Neural cell (in vitro differentiated cells): ENCODE measurements at regions not wholly inside any gene's neighbourhood (a gene's known extent, or its start where the extent isn't known, plus 50 kb on each side); places are given as distances from the start of the nearest gene placed in this dataset.

Experiments used
- EP300 ChIP-seq: fragments of 450-650 bp; conservative IDR thresholded peaks from 2 replicates; pipeline ENCODE4 v1.6.1; 2014; ENCODE audit warnings: antibody characterized with exemption, mild to moderate bottlenecking, moderate library complexity; ENCODE audit not compliant: poor library complexity, severe bottlenecking
- EZH2 ChIP-seq: fragments of 200-600, 300-800 bp; shearing (Covaris generic), sonication (generic); IDR thresholded peaks from 2 replicates; pipeline ENCODE4 v1.6.1; 2014; ENCODE audit warnings: antibody characterized with exemption, low read length, borderline replicate concordance, mild to moderate bottlenecking; ENCODE audit not compliant: insufficient read depth, poor library complexity, severe bottlenecking
- MXI1 ChIP-seq: fragments of 450-650 bp; conservative IDR thresholded peaks from 2 replicates; pipeline ENCODE4 v1.6.1; 2014; ENCODE audit warnings: antibody characterized with exemption, mild to moderate bottlenecking; ENCODE audit not compliant: poor library complexity, severe bottlenecking
- POLR2AphosphoS5 ChIP-seq: IDR thresholded peaks from 2 replicates; pipeline ENCODE4 v1.6.1; 2012
- RAD21 ChIP-seq: fragments of 450-650 bp; conservative IDR thresholded peaks from 2 replicates; pipeline ENCODE4 v1.6.1; 2014; ENCODE audit warnings: antibody characterized with exemption, mild to moderate bottlenecking, moderate library complexity
- SMC3 ChIP-seq: fragments of 450-650 bp; conservative IDR thresholded peaks from 2 replicates; pipeline ENCODE4 v1.6.1; 2014; ENCODE audit warnings: antibody characterized with exemption, mild to moderate bottlenecking, moderate library complexity; ENCODE audit not compliant: poor library complexity
- TAF1 ChIP-seq: IDR thresholded peaks from 2 replicates; pipeline ENCODE4 v1.6.1; 2012; ENCODE audit warnings: low read depth
- TF ChIP-seq, protein P1 (sequence below): fragments of 450-650 bp; IDR thresholded peaks from 2 replicates; pipeline ENCODE4 v1.5.1; 2014; ENCODE audit warnings: antibody characterized with exemption, mild to moderate bottlenecking, moderate library complexity; ENCODE audit not compliant: poor library complexity, severe bottlenecking
- TF ChIP-seq, protein P2 (sequence below): IDR thresholded peaks from 2 replicates; pipeline ENCODE4 v1.6.1; 2012; ENCODE audit warnings: borderline replicate concordance

DNA sequence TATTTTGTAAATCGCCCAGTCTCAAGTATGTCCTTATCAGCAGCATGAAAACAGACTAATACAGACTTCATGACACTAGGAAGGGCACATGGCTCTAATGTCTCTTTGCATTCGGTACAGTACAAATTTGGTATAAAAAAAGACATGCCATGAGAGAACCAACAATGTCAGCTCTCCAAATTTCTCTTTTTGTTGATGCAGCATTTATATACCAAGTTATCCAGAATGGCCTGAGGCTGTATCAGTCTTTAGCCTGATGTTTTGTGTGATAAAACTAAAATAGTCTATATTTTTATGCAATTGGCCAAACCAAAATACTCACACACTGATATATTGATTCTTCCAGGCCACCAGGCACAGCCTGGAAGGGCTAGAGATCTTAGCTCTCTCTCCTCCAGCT lies 124.3 kb upstream of the SAMSN1 start:
- TF ChIP-seq, protein P1, sequence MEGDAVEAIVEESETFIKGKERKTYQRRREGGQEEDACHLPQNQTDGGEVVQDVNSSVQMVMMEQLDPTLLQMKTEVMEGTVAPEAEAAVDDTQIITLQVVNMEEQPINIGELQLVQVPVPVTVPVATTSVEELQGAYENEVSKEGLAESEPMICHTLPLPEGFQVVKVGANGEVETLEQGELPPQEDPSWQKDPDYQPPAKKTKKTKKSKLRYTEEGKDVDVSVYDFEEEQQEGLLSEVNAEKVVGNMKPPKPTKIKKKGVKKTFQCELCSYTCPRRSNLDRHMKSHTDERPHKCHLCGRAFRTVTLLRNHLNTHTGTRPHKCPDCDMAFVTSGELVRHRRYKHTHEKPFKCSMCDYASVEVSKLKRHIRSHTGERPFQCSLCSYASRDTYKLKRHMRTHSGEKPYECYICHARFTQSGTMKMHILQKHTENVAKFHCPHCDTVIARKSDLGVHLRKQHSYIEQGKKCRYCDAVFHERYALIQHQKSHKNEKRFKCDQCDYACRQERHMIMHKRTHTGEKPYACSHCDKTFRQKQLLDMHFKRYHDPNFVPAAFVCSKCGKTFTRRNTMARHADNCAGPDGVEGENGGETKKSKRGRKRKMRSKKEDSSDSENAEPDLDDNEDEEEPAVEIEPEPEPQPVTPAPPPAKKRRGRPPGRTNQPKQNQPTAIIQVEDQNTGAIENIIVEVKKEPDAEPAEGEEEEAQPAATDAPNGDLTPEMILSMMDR: no peak
- TF ChIP-seq MXI1 (no peak), EZH2 (no peak), EP300 (no peak), RAD21 (no peak), POLR2AphosphoS5 (no peak), SMC3 (no peak), TAF1 (no peak)
- TF ChIP-seq, protein P2, sequence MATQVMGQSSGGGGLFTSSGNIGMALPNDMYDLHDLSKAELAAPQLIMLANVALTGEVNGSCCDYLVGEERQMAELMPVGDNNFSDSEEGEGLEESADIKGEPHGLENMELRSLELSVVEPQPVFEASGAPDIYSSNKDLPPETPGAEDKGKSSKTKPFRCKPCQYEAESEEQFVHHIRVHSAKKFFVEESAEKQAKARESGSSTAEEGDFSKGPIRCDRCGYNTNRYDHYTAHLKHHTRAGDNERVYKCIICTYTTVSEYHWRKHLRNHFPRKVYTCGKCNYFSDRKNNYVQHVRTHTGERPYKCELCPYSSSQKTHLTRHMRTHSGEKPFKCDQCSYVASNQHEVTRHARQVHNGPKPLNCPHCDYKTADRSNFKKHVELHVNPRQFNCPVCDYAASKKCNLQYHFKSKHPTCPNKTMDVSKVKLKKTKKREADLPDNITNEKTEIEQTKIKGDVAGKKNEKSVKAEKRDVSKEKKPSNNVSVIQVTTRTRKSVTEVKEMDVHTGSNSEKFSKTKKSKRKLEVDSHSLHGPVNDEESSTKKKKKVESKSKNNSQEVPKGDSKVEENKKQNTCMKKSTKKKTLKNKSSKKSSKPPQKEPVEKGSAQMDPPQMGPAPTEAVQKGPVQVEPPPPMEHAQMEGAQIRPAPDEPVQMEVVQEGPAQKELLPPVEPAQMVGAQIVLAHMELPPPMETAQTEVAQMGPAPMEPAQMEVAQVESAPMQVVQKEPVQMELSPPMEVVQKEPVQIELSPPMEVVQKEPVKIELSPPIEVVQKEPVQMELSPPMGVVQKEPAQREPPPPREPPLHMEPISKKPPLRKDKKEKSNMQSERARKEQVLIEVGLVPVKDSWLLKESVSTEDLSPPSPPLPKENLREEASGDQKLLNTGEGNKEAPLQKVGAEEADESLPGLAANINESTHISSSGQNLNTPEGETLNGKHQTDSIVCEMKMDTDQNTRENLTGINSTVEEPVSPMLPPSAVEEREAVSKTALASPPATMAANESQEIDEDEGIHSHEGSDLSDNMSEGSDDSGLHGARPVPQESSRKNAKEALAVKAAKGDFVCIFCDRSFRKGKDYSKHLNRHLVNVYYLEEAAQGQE: no peak
